H1 (cell line): ENCODE measurements at regions not wholly inside any gene's neighbourhood (a gene's known extent, or its start where the extent isn't known, plus 50 kb on each side); places are given as distances from the start of the nearest gene placed in this dataset.

ENCODE experiments used
- CBX5 ChIP-seq: fragments of 300-800, 300-1000 bp; sonication (generic); IDR thresholded peaks from 2 replicates; pipeline ENCODE4 v1.7.1; 2016; ENCODE audit warnings: antibody characterized with exemption, low read length, low read depth
- CTCF ChIP-seq, 3 experiments: IDR thresholded peaks; 1 replicate in 2 of 3; 2 replicates in 1 of 3; pipeline versions ENCODE4 v1.5.1 to v1.6.1; 2011; ENCODE audit warnings: low read length in 3 of 3, mild to moderate bottlenecking in 3 of 3, inconsistent platforms in 2 of 3, low read depth in 1 of 3, moderate library complexity in 1 of 3; ENCODE audit not compliant: insufficient read depth in 1 of 3; ENCODE audit errors: control extremely low read depth in 1 of 3
- EP300 ChIP-seq, 2 experiments: IDR thresholded peaks; 1 replicate in 1 of 2; 2 replicates in 1 of 2; pipeline ENCODE4 v1.6.1; 2011 to 2012; ENCODE audit warnings: low read depth in 2 of 2, low read length in 2 of 2, mild to moderate bottlenecking in 2 of 2, borderline replicate concordance in 1 of 2, inconsistent platforms in 1 of 2, moderate library complexity in 1 of 2
- EZH2 ChIP-seq: fragments of 200-600 bp; sonication (generic); IDR thresholded peaks from 2 replicates; pipeline ENCODE4 v1.7.1; 2012; ENCODE audit warnings: low read depth, mild to moderate bottlenecking, moderate library complexity, low read length, inconsistent platforms; ENCODE audit not compliant: severe bottlenecking
- JUND ChIP-seq: IDR thresholded peaks from 2 replicates; pipeline ENCODE4 v1.6.1; 2011; ENCODE audit warnings: mild to moderate bottlenecking, improper control_type of control experiment, low read length
- POLR2AphosphoS5 ChIP-seq: IDR thresholded peaks from 2 replicates; pipeline ENCODE4 v1.6.1; 2011; ENCODE audit warnings: low read depth, low read length
- SP1 ChIP-seq: IDR thresholded peaks from 2 replicates; pipeline ENCODE4 v1.6.1; 2011; ENCODE audit warnings: low read depth, low read length
- TEAD4 ChIP-seq: IDR thresholded peaks from 2 replicates; pipeline ENCODE4 v1.6.1; 2012; ENCODE audit warnings: low read depth, low read length, inconsistent platforms, mixed read lengths
- TF ChIP-seq, protein P1 (sequence below): fragments of 300-600 bp; sonication (generic); IDR thresholded peaks from 2 replicates; pipeline ENCODE4 v1.7.1; 2012; ENCODE audit warnings: low read length, moderate library complexity, mild to moderate bottlenecking, inconsistent platforms; ENCODE audit not compliant: insufficient replicate concordance
- TF ChIP-seq, protein P2 (sequence below): IDR thresholded peaks from 2 replicates; pipeline ENCODE4 v1.6.1; 2012; ENCODE audit warnings: inconsistent platforms

DNA sequence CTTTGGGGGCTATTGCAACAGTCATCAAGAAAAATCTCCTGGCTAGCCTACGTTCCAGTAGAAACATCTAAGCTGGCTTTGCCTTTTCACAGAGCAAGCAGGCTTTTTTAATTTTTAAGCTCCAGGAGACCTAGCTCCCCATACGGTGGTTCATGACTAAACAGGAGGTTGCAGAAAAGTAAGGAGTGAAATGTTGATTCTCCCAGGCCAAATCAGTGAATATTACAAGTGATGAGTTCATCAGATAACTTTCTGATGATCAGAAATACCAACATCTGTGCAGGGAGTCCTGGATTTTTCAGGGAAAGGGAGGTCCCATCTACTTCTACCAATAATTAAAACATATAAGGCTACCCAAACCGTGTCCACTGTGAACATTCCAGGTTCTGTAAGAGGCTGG is 477.3 kb upstream of the CELF2 start:
- TF ChIP-seq EP300 (IDR thresholded peaks at IDR 0.05; ENCODE audit: borderline replicate concordance in 1 of 2, low read depth in 2 of 2, low read length in 2 of 2) (no peak), CTCF (IDR thresholded peaks at IDR 0.05; ENCODE audit: control extremely low read depth in 1 of 3, insufficient read depth in 1 of 3, low read depth in 1 of 3, low read length in 3 of 3) (no peak), CBX5 (no peak), POLR2AphosphoS5 (no peak), JUND (no peak), TEAD4 (no peak), EZH2 (no peak), SP1 (no peak)
- TF ChIP-seq, protein P1, sequence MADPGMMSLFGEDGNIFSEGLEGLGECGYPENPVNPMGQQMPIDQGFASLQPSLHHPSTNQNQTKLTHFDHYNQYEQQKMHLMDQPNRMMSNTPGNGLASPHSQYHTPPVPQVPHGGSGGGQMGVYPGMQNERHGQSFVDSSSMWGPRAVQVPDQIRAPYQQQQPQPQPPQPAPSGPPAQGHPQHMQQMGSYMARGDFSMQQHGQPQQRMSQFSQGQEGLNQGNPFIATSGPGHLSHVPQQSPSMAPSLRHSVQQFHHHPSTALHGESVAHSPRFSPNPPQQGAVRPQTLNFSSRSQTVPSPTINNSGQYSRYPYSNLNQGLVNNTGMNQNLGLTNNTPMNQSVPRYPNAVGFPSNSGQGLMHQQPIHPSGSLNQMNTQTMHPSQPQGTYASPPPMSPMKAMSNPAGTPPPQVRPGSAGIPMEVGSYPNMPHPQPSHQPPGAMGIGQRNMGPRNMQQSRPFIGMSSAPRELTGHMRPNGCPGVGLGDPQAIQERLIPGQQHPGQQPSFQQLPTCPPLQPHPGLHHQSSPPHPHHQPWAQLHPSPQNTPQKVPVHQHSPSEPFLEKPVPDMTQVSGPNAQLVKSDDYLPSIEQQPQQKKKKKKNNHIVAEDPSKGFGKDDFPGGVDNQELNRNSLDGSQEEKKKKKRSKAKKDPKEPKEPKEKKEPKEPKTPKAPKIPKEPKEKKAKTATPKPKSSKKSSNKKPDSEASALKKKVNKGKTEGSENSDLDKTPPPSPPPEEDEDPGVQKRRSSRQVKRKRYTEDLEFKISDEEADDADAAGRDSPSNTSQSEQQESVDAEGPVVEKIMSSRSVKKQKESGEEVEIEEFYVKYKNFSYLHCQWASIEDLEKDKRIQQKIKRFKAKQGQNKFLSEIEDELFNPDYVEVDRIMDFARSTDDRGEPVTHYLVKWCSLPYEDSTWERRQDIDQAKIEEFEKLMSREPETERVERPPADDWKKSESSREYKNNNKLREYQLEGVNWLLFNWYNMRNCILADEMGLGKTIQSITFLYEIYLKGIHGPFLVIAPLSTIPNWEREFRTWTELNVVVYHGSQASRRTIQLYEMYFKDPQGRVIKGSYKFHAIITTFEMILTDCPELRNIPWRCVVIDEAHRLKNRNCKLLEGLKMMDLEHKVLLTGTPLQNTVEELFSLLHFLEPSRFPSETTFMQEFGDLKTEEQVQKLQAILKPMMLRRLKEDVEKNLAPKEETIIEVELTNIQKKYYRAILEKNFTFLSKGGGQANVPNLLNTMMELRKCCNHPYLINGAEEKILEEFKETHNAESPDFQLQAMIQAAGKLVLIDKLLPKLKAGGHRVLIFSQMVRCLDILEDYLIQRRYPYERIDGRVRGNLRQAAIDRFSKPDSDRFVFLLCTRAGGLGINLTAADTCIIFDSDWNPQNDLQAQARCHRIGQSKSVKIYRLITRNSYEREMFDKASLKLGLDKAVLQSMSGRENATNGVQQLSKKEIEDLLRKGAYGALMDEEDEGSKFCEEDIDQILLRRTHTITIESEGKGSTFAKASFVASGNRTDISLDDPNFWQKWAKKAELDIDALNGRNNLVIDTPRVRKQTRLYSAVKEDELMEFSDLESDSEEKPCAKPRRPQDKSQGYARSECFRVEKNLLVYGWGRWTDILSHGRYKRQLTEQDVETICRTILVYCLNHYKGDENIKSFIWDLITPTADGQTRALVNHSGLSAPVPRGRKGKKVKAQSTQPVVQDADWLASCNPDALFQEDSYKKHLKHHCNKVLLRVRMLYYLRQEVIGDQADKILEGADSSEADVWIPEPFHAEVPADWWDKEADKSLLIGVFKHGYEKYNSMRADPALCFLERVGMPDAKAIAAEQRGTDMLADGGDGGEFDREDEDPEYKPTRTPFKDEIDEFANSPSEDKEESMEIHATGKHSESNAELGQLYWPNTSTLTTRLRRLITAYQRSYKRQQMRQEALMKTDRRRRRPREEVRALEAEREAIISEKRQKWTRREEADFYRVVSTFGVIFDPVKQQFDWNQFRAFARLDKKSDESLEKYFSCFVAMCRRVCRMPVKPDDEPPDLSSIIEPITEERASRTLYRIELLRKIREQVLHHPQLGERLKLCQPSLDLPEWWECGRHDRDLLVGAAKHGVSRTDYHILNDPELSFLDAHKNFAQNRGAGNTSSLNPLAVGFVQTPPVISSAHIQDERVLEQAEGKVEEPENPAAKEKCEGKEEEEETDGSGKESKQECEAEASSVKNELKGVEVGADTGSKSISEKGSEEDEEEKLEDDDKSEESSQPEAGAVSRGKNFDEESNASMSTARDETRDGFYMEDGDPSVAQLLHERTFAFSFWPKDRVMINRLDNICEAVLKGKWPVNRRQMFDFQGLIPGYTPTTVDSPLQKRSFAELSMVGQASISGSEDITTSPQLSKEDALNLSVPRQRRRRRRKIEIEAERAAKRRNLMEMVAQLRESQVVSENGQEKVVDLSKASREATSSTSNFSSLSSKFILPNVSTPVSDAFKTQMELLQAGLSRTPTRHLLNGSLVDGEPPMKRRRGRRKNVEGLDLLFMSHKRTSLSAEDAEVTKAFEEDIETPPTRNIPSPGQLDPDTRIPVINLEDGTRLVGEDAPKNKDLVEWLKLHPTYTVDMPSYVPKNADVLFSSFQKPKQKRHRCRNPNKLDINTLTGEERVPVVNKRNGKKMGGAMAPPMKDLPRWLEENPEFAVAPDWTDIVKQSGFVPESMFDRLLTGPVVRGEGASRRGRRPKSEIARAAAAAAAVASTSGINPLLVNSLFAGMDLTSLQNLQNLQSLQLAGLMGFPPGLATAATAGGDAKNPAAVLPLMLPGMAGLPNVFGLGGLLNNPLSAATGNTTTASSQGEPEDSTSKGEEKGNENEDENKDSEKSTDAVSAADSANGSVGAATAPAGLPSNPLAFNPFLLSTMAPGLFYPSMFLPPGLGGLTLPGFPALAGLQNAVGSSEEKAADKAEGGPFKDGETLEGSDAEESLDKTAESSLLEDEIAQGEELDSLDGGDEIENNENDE: no peak
- TF ChIP-seq, protein P2, sequence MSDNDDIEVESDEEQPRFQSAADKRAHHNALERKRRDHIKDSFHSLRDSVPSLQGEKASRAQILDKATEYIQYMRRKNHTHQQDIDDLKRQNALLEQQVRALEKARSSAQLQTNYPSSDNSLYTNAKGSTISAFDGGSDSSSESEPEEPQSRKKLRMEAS: no peak
